Neutrophil (primary cell): ENCODE measurements at regions not wholly inside any gene's neighbourhood (a gene's known extent, or its start where the extent isn't known, plus 50 kb on each side); places are given as distances from the start of the nearest gene placed in this dataset.
"Not testable (repeated sequence)": the region's sequence is repeated elsewhere in the genome, so short reads cannot be mapped to it uniquely, and the experiment has no call there.

Source experiments
- H3K27ac ChIP-seq: fragments of 200-600 bp; sonication (generic); 2 replicates; pipeline ENCODE4 v1.5.1; 2016; ENCODE audit warnings: mild to moderate bottlenecking, moderate library complexity
- H3K27me3 ChIP-seq: fragments of 200-600 bp; sonication (generic); 2 replicates; pipeline ENCODE4 v1.6.0; 2016; ENCODE audit warnings: mild to moderate bottlenecking
- H3K36me3 ChIP-seq: fragments of 200-600 bp; sonication (generic); 2 replicates; pipeline ENCODE4 v1.5.1; 2017
- H3K4me1 ChIP-seq, 2 experiments: fragments of 200-600 bp in 1 of 2; sonication (generic) in 1 of 2; 1 replicate in 1 of 2; 2 replicates in 1 of 2; pipeline versions ENCODE4 v1.5.1 to v1.6.1; 2013 to 2016; ENCODE audit warnings: low read depth in 1 of 2, low read length in 1 of 2, mild to moderate bottlenecking in 1 of 2, moderate library complexity in 1 of 2; ENCODE audit not compliant: control insufficient read depth in 1 of 2, insufficient read depth in 1 of 2
- H3K4me3 ChIP-seq, 2 experiments: fragments of 200-600 bp in 1 of 2; sonication (generic) in 1 of 2; 1 replicate in 1 of 2; 2 replicates in 1 of 2; pipeline ENCODE4 v1.5.1; 2013 to 2016; ENCODE audit warnings: low read depth in 1 of 2, low read length in 1 of 2, mild to moderate bottlenecking in 1 of 2, moderate library complexity in 1 of 2
- H3K9me3 ChIP-seq: fragments of 200-600 bp; sonication (generic); 2 replicates; pipeline ENCODE4 v1.5.1; 2016
- TF ChIP-seq, protein P1 (sequence below): fragments of 200-600 bp; sonication (generic); IDR thresholded peaks from 2 replicates; pipeline ENCODE4 v1.5.1; 2016; ENCODE audit warnings: antibody characterized with exemption

DNA sequence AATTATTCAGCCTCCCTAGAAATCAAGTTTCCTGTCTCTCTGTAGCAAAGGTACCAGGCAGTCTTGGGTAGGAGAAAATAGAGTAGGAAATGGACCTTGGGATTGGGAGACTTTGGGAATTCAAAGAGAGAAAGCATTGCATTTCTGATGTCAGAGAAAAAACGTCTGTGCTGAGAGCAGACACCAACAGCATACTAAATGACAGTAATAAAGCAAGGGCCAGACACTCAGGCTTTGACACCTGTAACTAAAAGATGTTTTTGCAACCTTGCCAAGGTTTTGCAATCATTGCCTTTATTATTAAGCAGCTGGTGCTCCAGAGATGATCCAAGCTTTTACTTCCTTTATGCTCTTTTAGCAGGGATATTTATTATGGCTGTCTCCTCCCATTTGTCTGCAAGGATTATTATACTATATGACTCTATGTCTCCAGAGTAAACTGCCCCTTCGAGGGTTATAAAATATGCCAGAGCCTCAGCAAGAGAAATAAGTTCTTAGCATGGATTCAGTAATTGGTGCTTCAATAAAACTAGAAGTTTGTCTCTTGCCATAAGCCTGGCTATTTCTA lies 85.2 kb upstream of the GRAMD1B start:
- Histone ChIP-seq H3K27me3 (no peaks in the 10 kb centered on the region), H3K4me3 (no peak overlapping the region), H3K36me3 (no peaks in the 10 kb centered on the region), H3K27ac (no peak overlapping the region), H3K4me1 (no peaks in the 10 kb centered on the region), H3K9me3 (no peaks in the 10 kb centered on the region)
- TF ChIP-seq, protein P1, sequence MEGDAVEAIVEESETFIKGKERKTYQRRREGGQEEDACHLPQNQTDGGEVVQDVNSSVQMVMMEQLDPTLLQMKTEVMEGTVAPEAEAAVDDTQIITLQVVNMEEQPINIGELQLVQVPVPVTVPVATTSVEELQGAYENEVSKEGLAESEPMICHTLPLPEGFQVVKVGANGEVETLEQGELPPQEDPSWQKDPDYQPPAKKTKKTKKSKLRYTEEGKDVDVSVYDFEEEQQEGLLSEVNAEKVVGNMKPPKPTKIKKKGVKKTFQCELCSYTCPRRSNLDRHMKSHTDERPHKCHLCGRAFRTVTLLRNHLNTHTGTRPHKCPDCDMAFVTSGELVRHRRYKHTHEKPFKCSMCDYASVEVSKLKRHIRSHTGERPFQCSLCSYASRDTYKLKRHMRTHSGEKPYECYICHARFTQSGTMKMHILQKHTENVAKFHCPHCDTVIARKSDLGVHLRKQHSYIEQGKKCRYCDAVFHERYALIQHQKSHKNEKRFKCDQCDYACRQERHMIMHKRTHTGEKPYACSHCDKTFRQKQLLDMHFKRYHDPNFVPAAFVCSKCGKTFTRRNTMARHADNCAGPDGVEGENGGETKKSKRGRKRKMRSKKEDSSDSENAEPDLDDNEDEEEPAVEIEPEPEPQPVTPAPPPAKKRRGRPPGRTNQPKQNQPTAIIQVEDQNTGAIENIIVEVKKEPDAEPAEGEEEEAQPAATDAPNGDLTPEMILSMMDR = no peak

DNA sequence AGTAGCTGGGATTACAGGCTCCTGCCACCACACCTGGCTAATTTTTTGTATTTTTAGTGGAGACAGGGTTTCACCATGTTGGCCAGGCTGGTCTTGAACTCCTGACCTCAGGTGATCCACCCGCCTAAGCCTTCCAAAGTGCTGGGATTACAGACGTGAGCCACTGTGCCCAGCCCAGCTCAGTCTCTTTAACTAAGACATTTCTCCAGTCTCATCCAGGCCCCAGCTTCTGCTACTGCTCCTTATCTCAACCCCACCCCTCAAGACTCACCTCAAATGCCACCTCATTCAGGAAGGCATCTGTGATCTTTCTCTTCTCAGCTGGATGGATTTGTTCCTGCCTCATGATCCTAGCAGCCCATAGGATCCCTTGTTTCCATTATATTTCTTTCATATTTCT lies 85.9 kb upstream of the GRAMD1B start:
- H3K9me3 ChIP-seq, H3K36me3 ChIP-seq, H3K4me1 ChIP-seq, H3K27ac ChIP-seq, H3K27me3 ChIP-seq, H3K4me3 ChIP-seq: not testable (repeated sequence)

DNA sequence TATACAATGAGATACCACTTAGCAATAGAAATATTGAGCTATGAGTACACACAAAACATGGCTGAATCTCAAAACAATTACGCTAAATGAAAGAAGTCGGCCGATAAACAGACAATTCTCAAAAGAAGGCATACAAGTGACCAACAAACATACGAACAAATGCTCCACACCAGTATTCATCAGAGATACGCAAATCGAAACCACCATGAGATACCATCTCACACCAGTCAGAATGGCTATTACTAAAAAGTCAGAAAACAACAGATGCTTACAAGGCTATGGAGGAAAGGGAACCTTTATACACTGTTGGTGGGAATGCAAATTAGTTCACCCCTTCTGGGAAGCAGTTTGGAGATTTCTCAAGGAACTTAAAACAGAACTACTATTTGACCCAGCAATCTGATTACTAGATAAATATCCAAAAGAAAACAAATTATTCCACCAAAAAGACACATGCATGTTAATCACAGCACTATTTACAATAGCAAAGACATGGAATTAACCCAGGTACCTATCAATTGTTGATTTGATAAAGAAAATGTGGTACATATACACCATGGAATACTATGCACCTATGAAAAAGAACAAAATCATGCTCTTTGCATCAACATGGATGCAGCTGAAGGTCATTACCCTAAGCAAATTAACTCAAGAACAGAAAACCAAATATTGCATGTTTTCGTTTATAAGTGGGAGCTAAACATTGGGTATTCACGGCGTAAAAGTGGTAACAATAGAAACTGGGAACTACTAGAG lies 90.9 kb upstream of the GRAMD1B start:
- no peaks in the 10 kb centered on the region for H3K4me1 ChIP-seq
- H3K27ac ChIP-seq = no peak overlapping the region
- peaks cover 13% of the 10 kb centered on the region for H3K27me3 ChIP-seq
- H3K9me3 ChIP-seq = no peaks in the 10 kb centered on the region
- TF ChIP-seq, protein P1 = no peak
- H3K36me3 ChIP-seq = no peaks in the 10 kb centered on the region
- H3K4me3 ChIP-seq = no peak overlapping the region

DNA sequence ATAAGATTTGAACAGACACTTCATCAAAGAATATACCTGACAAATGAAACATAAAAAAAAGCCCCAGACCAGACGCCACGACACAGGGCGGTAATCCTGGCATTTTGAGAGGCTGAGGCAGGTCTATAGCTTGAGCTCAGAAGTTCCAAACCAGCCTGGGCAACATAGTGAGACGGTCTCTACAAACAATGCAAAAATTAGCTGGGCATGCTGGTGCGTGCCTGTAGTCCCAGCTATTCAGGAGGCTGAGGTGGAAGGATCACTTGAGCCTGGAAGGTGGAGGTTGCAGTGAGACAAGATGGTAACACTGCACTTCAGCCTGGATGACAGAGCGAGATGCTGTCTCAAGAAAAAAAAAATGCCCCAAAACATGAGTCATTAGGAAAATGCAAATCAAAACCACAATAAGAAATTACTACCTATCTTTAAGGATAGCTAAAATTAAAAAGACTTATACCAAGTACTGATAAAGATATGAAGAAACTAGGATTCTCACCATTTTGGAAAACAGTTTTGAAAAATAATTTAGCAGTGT lies 91.7 kb upstream of the GRAMD1B start:
- TF ChIP-seq, protein P1 = no peak
- Histone ChIP-seq H3K27me3 (peaks cover 13% of the 10 kb centered on the region), H3K4me3 (no peak overlapping the region), H3K9me3 (no peaks in the 10 kb centered on the region), H3K36me3 (no peaks in the 10 kb centered on the region), H3K4me1 (no peaks in the 10 kb centered on the region), H3K27ac (no peak overlapping the region)

DNA sequence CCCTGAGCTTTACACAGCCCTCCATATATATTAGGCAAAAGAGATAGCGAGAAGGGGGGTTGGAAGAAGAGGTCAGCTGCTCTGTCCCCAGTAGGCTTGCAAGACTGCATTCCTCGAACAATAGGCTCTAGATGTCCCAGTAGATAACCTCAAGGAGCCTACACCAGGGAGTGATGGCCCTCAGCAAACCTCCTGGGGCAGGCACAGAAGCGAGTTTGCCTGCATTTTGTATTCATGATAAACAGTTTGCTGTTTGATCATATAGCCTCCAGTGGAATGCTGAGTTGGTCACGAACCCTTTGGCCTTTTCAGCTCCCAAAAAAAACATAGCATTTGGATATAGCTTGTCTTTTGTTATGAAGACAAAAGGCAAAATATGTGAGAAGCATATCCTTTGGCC lies 95.1 kb upstream of the GRAMD1B start:
- Histone ChIP-seq H3K27ac (no peak overlapping the region), H3K9me3 (no peaks in the 10 kb centered on the region), H3K27me3 (peaks cover 13% of the 10 kb centered on the region), H3K4me1 (no peaks in the 10 kb centered on the region), H3K4me3 (no peak overlapping the region), H3K36me3 (no peaks in the 10 kb centered on the region)
- TF ChIP-seq, protein P1 = no peak

DNA sequence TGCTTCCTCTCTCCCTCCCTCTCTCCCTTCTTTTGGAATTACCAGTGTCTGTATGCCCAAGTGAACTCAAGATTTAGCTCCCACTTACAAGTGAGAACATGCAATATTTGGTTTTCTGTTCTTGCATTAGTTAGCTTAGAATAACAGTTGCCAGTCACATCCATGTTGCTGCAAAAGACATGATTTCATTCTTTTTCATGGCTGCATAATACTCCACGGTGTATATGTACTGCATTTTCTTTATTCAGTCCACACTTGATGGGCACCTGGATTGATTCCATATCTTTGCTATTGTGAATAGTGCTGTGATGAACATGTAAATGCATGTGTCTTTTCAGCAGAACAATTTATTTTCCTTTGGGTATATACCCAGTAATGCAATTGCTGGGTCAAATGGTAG lies 97.5 kb upstream of the GRAMD1B start:
- H3K36me3 ChIP-seq, H3K4me1 ChIP-seq, H3K27ac ChIP-seq, H3K4me3 ChIP-seq, H3K9me3 ChIP-seq: not testable (repeated sequence)
- peaks cover 13% of the 10 kb centered on the region for H3K27me3 ChIP-seq
